HEK293T (cell line): ENCODE measurements at regions not wholly inside any gene's neighbourhood (a gene's known extent, or its start where the extent isn't known, plus 50 kb on each side); places are given as distances from the start of the nearest gene placed in this dataset.

Experiments
- CTCF ChIA-PET: fragments of 350-600 bp; formaldehyde crosslinking; extraction: SDS; loops from one replicate; lab custom pipeline; 2021; ENCODE audit warnings: antibody characterized with exemption, inconsistent platforms; lab: Yijun Ruan, JAX
- POLR2A ChIA-PET: fragments of 350-600 bp; formaldehyde crosslinking; extraction: SDS; loops from one replicate; lab custom pipeline; 2020; ENCODE audit warnings: antibody characterized with exemption, inconsistent platforms; lab: Yijun Ruan, JAX
- DNase-seq: peaks from one replicate; pipeline ENCODE4 v3.0.0; 2012; ENCODE audit warnings: mixed read lengths; ENCODE audit errors: extremely low spot score
- ARNT ChIP-seq: fragments of 450-650 bp; IDR thresholded peaks from 2 replicates; pipeline ENCODE4 v1.6.1; 2017; ENCODE audit warnings: mild to moderate bottlenecking
- BHLHE40 ChIP-seq: fragments of 450-650 bp; IDR thresholded peaks from 2 replicates; pipeline ENCODE4 v1.6.1; 2016; ENCODE audit warnings: mild to moderate bottlenecking, moderate library complexity, borderline replicate concordance
- CTBP1 ChIP-seq: fragments of 450-650 bp; IDR thresholded peaks from 2 replicates; pipeline ENCODE4 v1.6.1; 2016; ENCODE audit warnings: borderline replicate concordance
- ELF4 ChIP-seq: fragments of 450-650 bp; IDR thresholded peaks from 2 replicates; pipeline ENCODE4 v1.6.1; 2017; ENCODE audit warnings: antibody characterized with exemption
- FOXA1 ChIP-seq: fragments of 450-650 bp; IDR thresholded peaks from 2 replicates; pipeline ENCODE4 v1.6.1; 2016; ENCODE audit warnings: mild to moderate bottlenecking
- FOXK2 ChIP-seq: fragments of 450-650 bp; IDR thresholded peaks from 2 replicates; pipeline ENCODE4 v1.6.1; 2016; ENCODE audit warnings: mild to moderate bottlenecking
- FOXM1 ChIP-seq: fragments of 450-650 bp; IDR thresholded peaks from 2 replicates; pipeline ENCODE4 v1.6.1; 2017; ENCODE audit warnings: mild to moderate bottlenecking, borderline replicate concordance
- HDGF ChIP-seq: fragments of 450-650 bp; IDR thresholded peaks from 2 replicates; pipeline ENCODE4 v1.6.1; 2017; ENCODE audit warnings: antibody characterized with exemption, borderline replicate concordance
- L3MBTL2 ChIP-seq: fragments of 450-650 bp; conservative IDR thresholded peaks from 2 replicates; pipeline ENCODE4 v1.6.1; 2016; ENCODE audit warnings: mild to moderate bottlenecking
- LEF1 ChIP-seq: fragments of 450-650 bp; IDR thresholded peaks from 2 replicates; pipeline ENCODE4 v1.6.1; 2017; ENCODE audit warnings: mild to moderate bottlenecking, borderline replicate concordance
- NFRKB ChIP-seq: fragments of 450-650 bp; IDR thresholded peaks from 2 replicates; pipeline ENCODE4 v1.6.1; 2016; ENCODE audit warnings: mild to moderate bottlenecking, moderate library complexity
- PKNOX1 ChIP-seq: fragments of 450-650 bp; IDR thresholded peaks from 2 replicates; pipeline ENCODE4 v1.6.1; 2016
- SP1 ChIP-seq: fragments of 450-650 bp; IDR thresholded peaks from 2 replicates; pipeline ENCODE4 v1.6.1; 2017
- SUZ12 ChIP-seq: fragments of 450-650 bp; IDR thresholded peaks from 2 replicates; pipeline ENCODE4 v1.6.1; 2016; ENCODE audit warnings: mild to moderate bottlenecking
- TARDBP ChIP-seq: fragments of 450-650 bp; IDR thresholded peaks from 2 replicates; pipeline ENCODE4 v1.6.1; 2016
- ZNF384 ChIP-seq: fragments of 450-650 bp; IDR thresholded peaks from 2 replicates; pipeline ENCODE4 v1.6.1; 2016

- ChIA-PET CTCF (no interaction called here), POLR2A (no interaction called here)
- TF ChIP-seq FOXK2 (no peak), L3MBTL2 (no peak), BHLHE40 (no peak), PKNOX1 (no peak), FOXM1 (no peak), LEF1 (no peak), SP1 (no peak), ZNF384 (no peak), TARDBP (no peak), CTBP1 (no peak), HDGF (no peak), NFRKB (no peak), ELF4 (no peak), ARNT (no peak), FOXA1 (no peak), SUZ12 (no peak)
- DNase-seq: no peak
Measured at GRCh38 chr16:7839568-7839967, 506.9 kb downstream of the RBFOX1 start.

DNA sequence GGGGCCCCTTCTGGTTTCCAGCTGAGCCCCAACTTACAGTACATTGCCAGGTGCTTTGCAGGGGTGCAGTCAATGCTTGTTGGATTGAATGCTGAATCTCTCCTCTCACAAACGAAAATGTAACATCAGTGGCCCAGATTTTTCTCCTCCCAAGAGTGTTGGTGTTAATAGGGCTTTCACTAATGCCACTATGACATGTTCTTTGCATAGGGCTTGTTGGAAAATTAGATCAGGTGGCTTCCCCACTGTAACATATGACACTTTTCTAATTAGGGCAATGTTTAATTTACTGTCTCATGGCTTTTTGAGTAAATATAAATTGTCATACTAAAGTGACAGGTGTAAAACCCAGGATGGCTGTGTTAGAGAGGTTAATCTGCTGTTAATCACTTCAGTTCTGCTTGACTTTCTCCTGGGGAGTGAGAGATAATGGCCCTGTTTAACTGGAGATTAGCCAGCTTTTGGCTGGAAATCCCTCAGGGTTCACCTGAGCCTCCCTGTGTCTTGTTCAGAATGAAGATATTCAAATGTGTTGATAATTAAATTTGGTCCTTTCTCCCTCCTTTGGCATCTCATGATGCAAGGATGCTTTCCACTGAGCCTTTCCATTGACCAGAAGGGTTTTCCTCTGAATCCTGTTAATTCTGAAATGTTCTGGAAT, 502.3 kb downstream of the RBFOX1 start:
- no peak for DNase-seq
- CTCF ChIA-PET: no interaction called here
- POLR2A ChIA-PET: no interaction called here
- TF ChIP-seq SUZ12 (no peak), HDGF (no peak), SP1 (no peak), NFRKB (no peak), L3MBTL2 (no peak), FOXM1 (no peak), LEF1 (no peak), PKNOX1 (no peak), TARDBP (no peak), BHLHE40 (no peak), FOXA1 (no peak)

- TF ChIP-seq FOXK2 (no peak), FOXM1 (no peak), ELF4 (no peak), ARNT (no peak), L3MBTL2 (no peak), CTBP1 (no peak), LEF1 (no peak), HDGF (no peak)
- ChIA-PET POLR2A (no interaction called here), CTCF (no interaction called here)
- DNase-seq: no peak
Measured at GRCh38 chr16:7820816-7821215, 488.2 kb downstream of the RBFOX1 start.

- CTCF ChIA-PET: no interaction called here
- TF ChIP-seq BHLHE40: no peak
- no peak for TF ChIP-seq ZNF384
- POLR2A ChIA-PET: no interaction called here
- DNase-seq: no peak
Measured at GRCh38 chr16:7805686-7806396, 473.2 kb downstream of the RBFOX1 start.

DNA sequence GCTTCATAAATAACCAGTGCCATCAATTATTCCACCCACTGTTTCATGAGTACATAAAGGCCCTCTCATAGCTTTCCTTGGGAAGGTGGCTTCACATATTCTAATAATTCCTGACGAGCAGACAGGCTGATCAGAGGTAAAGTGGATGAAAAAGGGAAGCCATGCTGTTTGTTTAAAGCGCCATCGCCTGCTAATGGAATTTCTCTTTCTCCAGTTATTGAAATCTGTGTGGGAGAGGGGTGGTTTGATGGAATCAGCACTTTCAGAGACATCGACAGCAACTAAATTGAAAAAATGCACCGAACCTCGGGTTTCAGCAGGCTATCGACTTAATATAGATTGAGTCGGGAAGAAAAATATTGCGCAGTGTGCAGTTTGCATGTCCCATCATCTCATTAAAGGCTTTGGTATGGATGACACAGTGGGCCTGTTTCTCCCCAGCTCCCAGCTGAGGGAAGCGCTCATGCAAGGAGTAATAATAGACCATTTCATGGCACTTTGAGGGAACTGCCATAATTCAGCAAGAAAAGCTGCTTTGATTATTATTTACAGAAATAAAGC, 472.1 kb downstream of the RBFOX1 start:
- no peak for DNase-seq
- CTCF ChIA-PET: no interaction called here
- POLR2A ChIA-PET: no interaction called here
- no peak for TF ChIP-seq L3MBTL2
- no peak for TF ChIP-seq ARNT
- no peak for TF ChIP-seq TARDBP
- TF ChIP-seq BHLHE40: no peak
- no peak for TF ChIP-seq FOXK2
- no peak for TF ChIP-seq FOXM1
- no peak for TF ChIP-seq ELF4
- no peak for TF ChIP-seq SP1
- no peak for TF ChIP-seq HDGF
- TF ChIP-seq CTBP1: no peak
- TF ChIP-seq PKNOX1: no peak
- TF ChIP-seq ZNF384: no peak
- TF ChIP-seq SUZ12: no peak
- TF ChIP-seq FOXA1: no peak
- no peak for TF ChIP-seq LEF1
- TF ChIP-seq NFRKB: no peak

DNA sequence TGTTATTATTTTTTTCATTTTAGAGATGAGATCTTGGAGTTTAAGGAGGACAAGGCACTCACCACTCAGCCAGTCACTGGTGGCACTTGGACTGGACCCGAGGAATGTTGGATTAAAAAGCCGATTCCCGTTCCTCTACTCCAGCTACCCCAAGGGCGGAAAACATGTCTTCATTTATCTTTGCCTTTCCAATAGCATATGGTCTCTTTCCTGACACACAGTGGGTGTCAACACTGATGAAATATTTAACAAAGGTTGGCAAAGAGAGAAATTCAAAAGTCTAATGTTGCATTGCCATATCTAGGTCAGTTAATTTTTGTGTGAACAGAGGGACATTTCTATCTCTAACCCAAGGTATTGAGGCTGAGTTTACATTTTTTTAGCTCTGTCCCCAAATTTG, 459.7 kb downstream of the RBFOX1 start:
- TF ChIP-seq CTBP1: no peak
- TF ChIP-seq FOXM1: no peak
- TF ChIP-seq PKNOX1: no peak
- TF ChIP-seq HDGF: no peak
- no peak for TF ChIP-seq FOXK2
- TF ChIP-seq L3MBTL2: no peak
- TF ChIP-seq FOXA1: no peak
- no peak for DNase-seq
- CTCF ChIA-PET: no interaction called here
- POLR2A ChIA-PET: no interaction called here
